ENCODE measurements at regions not wholly inside any gene's neighbourhood (a gene's known extent, or its start where the extent isn't known, plus 50 kb on each side); places are given as distances from the start of the nearest gene placed in this dataset.

DNA sequence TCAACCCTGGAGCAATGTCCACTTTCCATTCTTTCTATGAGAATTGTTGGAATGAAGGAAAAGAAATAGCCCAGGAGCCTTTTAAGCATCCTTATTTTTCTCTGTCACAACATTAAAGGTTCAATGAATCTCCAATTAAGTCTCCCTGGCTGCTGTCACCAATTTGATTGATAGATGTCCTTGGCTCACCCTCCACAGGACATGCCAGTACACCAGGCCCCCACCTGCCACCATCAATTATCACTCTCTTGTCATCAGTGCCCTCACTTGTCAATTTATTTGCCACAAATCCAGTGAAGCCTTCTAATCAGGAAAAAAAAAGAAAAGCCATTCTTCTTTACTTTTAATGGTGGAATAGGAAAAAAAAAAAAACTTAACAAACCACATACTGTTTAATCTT is 453.6 kb downstream of the CENPC start:
- Histone ChIP-seq H3K9me3 (ENCODE audit: low read length) (no peaks in the 10 kb centered on the region), H3K4me1 (ENCODE audit: insufficient read depth, low read length) (no peaks in the 10 kb centered on the region), H3K27me3 (ENCODE audit: control insufficient read depth in 1 of 2, insufficient read depth in 2 of 2, low read length in 2 of 2) (no peaks in the 10 kb centered on the region), H3K9ac (ENCODE audit: insufficient read depth, low read depth, low read length) (no peak overlapping the region), H3K4me3 (replicated peaks in 1 of 3; ENCODE audit: insufficient read depth in 1 of 3, low read depth in 2 of 3, low read length in 3 of 3) (no peak overlapping the region), H3K4me2 (ENCODE audit: low read depth, low read length) (no peak overlapping the region), H3K36me3 (replicated peaks in 1 of 2; ENCODE audit: control insufficient read depth in 1 of 2, insufficient read depth in 2 of 2, low read length in 2 of 2) (no peaks in the 10 kb centered on the region), H3K79me2 (ENCODE audit: insufficient read depth, low read length) (no peaks in the 10 kb centered on the region), H2AFZ (ENCODE audit: low read length) (no peak overlapping the region), H3K27ac (ENCODE audit: extremely low read length, insufficient read depth, low read length) (no peak overlapping the region), H4K20me1 (ENCODE audit: insufficient read depth, low read length) (no peaks in the 10 kb centered on the region)
- FAIRE-seq, result no peak
- CTCF ChIA-PET (ENCODE audit: low intra/inter-chr PET ratio, low total read pairs), result no interaction called here
- BruUV-seq (replicated peaks), result no TSS peak
- no peak for ATAC-seq
- POLR2A ChIA-PET, result no interaction called here
- intact Hi-C loops (cut with micrococcal nuclease; ENCODE audit: unreplicated experiment), result no loop called here
- no peak for DNase-seq (ENCODE audit: low spot score)
- in situ Hi-C loops (cut with HindIII; ENCODE audit: extremely low pct_ligation_motif_present, low pct_unique_long_range_greater_than_20kb), result no loop called here
- TF ChIP-seq IRF2 (CRISPR knock-in tag; IDR thresholded peaks at IDR 0.05) (no peak), HMG20A (CRISPR knock-in tag; IDR thresholded peaks at IDR 0.05; ENCODE audit: borderline replicate concordance) (no peak), EEA1 (CRISPR knock-in tag; IDR thresholded peaks at IDR 0.05; ENCODE audit: borderline replicate concordance) (no peak), JUN (CRISPR knock-in tag; IDR thresholded peaks at IDR 0.05) (no peak), SOX13 (IDR thresholded peaks at IDR 0.05) (no peak), SOX13 (CRISPR knock-in tag; conservative IDR thresholded peaks at IDR 0.05 in 1 of 2, IDR thresholded peaks at IDR 0.05 in 1 of 2) (no peak), REPIN1 (CRISPR knock-in tag; IDR thresholded peaks at IDR 0.05; ENCODE audit: borderline replicate concordance, low read depth) (no peak), NFE2L2 (IDR thresholded peaks at IDR 0.05; ENCODE audit: low read length) (no peak), PHB2 (IDR thresholded peaks at IDR 0.05; ENCODE audit: partially characterized antibody) (no peak), ZNF317 (CRISPR knock-in tag; IDR thresholded peaks at IDR 0.05) (no peak), ZNF75D (CRISPR knock-in tag; IDR thresholded peaks at IDR 0.05; ENCODE audit: borderline replicate concordance) (no peak), ZNF234 (CRISPR knock-in tag; conservative IDR thresholded peaks at IDR 0.05) (no peak), ZNF441 (CRISPR knock-in tag; IDR thresholded peaks at IDR 0.05; ENCODE audit: borderline replicate concordance) (no peak), HCFC1 (IDR thresholded peaks at IDR 0.05; ENCODE audit: low read depth, low read length) (no peak)
- TF ChIP-seq, protein P1, sequence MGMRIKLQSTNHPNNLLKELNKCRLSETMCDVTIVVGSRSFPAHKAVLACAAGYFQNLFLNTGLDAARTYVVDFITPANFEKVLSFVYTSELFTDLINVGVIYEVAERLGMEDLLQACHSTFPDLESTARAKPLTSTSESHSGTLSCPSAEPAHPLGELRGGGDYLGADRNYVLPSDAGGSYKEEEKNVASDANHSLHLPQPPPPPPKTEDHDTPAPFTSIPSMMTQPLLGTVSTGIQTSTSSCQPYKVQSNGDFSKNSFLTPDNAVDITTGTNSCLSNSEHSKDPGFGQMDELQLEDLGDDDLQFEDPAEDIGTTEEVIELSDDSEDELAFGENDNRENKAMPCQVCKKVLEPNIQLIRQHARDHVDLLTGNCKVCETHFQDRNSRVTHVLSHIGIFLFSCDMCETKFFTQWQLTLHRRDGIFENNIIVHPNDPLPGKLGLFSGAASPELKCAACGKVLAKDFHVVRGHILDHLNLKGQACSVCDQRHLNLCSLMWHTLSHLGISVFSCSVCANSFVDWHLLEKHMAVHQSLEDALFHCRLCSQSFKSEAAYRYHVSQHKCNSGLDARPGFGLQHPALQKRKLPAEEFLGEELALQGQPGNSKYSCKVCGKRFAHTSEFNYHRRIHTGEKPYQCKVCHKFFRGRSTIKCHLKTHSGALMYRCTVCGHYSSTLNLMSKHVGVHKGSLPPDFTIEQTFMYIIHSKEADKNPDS (CRISPR knock-in tag; IDR thresholded peaks at IDR 0.05), result no peak
- TF ChIP-seq, protein P2, sequence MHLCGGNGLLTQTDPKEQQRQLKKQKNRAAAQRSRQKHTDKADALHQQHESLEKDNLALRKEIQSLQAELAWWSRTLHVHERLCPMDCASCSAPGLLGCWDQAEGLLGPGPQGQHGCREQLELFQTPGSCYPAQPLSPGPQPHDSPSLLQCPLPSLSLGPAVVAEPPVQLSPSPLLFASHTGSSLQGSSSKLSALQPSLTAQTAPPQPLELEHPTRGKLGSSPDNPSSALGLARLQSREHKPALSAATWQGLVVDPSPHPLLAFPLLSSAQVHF (CRISPR knock-in tag; IDR thresholded peaks at IDR 0.05), result no peak
- TF ChIP-seq, protein P3, sequence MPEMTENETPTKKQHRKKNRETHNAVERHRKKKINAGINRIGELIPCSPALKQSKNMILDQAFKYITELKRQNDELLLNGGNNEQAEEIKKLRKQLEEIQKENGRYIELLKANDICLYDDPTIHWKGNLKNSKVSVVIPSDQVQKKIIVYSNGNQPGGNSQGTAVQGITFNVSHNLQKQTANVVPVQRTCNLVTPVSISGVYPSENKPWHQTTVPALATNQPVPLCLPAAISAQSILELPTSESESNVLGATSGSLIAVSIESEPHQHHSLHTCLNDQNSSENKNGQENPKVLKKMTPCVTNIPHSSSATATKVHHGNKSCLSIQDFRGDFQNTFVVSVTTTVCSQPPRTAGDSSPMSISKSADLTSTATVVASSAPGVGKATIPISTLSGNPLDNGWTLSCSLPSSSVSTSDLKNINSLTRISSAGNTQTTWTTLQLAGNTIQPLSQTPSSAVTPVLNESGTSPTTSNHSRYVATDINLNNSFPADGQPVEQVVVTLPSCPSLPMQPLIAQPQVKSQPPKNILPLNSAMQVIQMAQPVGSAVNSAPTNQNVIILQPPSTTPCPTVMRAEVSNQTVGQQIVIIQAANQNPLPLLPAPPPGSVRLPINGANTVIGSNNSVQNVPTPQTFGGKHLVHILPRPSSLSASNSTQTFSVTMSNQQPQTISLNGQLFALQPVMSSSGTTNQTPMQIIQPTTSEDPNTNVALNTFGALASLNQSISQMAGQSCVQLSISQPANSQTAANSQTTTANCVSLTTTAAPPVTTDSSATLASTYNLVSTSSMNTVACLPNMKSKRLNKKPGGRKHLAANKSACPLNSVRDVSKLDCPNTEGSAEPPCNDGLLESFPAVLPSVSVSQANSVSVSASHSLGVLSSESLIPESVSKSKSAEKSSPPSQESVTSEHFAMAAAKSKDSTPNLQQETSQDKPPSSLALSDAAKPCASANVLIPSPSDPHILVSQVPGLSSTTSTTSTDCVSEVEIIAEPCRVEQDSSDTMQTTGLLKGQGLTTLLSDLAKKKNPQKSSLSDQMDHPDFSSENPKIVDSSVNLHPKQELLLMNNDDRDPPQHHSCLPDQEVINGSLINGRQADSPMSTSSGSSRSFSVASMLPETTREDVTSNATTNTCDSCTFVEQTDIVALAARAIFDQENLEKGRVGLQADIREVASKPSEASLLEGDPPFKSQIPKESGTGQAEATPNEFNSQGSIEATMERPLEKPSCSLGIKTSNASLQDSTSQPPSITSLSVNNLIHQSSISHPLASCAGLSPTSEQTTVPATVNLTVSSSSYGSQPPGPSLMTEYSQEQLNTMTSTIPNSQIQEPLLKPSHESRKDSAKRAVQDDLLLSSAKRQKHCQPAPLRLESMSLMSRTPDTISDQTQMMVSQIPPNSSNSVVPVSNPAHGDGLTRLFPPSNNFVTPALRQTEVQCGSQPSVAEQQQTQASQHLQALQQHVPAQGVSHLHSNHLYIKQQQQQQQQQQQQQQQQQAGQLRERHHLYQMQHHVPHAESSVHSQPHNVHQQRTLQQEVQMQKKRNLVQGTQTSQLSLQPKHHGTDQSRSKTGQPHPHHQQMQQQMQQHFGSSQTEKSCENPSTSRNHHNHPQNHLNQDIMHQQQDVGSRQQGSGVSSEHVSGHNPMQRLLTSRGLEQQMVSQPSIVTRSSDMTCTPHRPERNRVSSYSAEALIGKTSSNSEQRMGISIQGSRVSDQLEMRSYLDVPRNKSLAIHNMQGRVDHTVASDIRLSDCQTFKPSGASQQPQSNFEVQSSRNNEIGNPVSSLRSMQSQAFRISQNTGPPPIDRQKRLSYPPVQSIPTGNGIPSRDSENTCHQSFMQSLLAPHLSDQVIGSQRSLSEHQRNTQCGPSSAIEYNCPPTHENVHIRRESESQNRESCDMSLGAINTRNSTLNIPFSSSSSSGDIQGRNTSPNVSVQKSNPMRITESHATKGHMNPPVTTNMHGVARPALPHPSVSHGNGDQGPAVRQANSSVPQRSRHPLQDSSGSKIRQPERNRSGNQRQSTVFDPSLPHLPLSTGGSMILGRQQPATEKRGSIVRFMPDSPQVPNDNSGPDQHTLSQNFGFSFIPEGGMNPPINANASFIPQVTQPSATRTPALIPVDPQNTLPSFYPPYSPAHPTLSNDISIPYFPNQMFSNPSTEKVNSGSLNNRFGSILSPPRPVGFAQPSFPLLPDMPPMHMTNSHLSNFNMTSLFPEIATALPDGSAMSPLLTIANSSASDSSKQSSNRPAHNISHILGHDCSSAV (CRISPR knock-in tag; IDR thresholded peaks at IDR 0.05; ENCODE audit: borderline replicate concordance), result no peak

Measured in HepG2 (cell line).